ENCODE measurements at regions not wholly inside any gene's neighbourhood (a gene's known extent, or its start where the extent isn't known, plus 50 kb on each side); places are given as distances from the start of the nearest gene placed in this dataset.

- WGBS (ENCODE audit: insufficient coverage, insufficient replicate concordance, low lambda C conversion rate, missing lambda C conversion rate): 0% methylated on average over 2 of the region's 2 CpGs
- SMC1A ChIA-PET (ENCODE audit: uncharacterized antibody, unreplicated experiment): no interaction called here
- POLR2A ChIA-PET: no interaction called here
- Histone ChIP-seq H4K20me1 (ENCODE audit: control insufficient read depth, insufficient read depth) (no peaks in the 10 kb centered on the region), H3K27ac (ENCODE audit: control insufficient read depth, insufficient read depth) (no peak overlapping the region), H3K79me2 (ENCODE audit: control insufficient read depth, insufficient read depth, low read length) (no peaks in the 10 kb centered on the region), H3K27me3 (replicated peaks in 1 of 2; ENCODE audit: control insufficient read depth in 2 of 2, insufficient read depth in 2 of 2, low read length in 1 of 2) (no peaks in the 10 kb centered on the region), H2AFZ (ENCODE audit: control insufficient read depth, low read depth, low read length) (no peak overlapping the region), H3K36me3 (ENCODE audit: control insufficient read depth in 2 of 2, insufficient read depth in 2 of 2, low read length in 1 of 2) (no peaks in the 10 kb centered on the region), H3K4me1 (ENCODE audit: control insufficient read depth, insufficient read depth, low read length) (peaks cover 9% of the 10 kb centered on the region), H3K9me3 (replicated peaks; ENCODE audit: control insufficient read depth, insufficient read depth, low read length) (no peaks in the 10 kb centered on the region), H3K4me3 (no peak overlapping the region), H3K9ac (ENCODE audit: control insufficient read depth, insufficient read depth, low read length) (no peak overlapping the region), H3K4me2 (ENCODE audit: control insufficient read depth, insufficient read depth) (no peak overlapping the region)
- in situ Hi-C loops (cut with MboI): no loop called here
- BruUV-seq (replicated peaks): no TSS peak
- no peak for DNase-seq (ENCODE audit: low read depth, low spot score)
- RAD21 ChIA-PET (ENCODE audit: unreplicated experiment): no interaction called here
- TF ChIP-seq PAX5 (IDR thresholded peaks at IDR 0.05; ENCODE audit: borderline replicate concordance, low read depth, low read length): no peak
- TF ChIP-seq TARDBP (IDR thresholded peaks at IDR 0.05; ENCODE audit: borderline replicate concordance): no peak
- no peak for TF ChIP-seq CEBPZ (IDR thresholded peaks at IDR 0.05; ENCODE audit: low read depth, low read length)
- TF ChIP-seq EP300 (IDR thresholded peaks at IDR 0.05; ENCODE audit: borderline replicate concordance in 1 of 2, control insufficient read depth in 1 of 2, low read depth in 2 of 2, low read length in 2 of 2): no peak
- no peak for TF ChIP-seq RB1 (IDR thresholded peaks at IDR 0.05; ENCODE audit: borderline replicate concordance)
- no peak for TF ChIP-seq BMI1 (IDR thresholded peaks at IDR 0.05; ENCODE audit: borderline replicate concordance)
- no peak for TF ChIP-seq POLR2AphosphoS5 (IDR thresholded peaks at IDR 0.05; ENCODE audit: low read length)
- TF ChIP-seq EED (IDR thresholded peaks at IDR 0.05; ENCODE audit: low read depth): no peak
- TF ChIP-seq, protein P1, sequence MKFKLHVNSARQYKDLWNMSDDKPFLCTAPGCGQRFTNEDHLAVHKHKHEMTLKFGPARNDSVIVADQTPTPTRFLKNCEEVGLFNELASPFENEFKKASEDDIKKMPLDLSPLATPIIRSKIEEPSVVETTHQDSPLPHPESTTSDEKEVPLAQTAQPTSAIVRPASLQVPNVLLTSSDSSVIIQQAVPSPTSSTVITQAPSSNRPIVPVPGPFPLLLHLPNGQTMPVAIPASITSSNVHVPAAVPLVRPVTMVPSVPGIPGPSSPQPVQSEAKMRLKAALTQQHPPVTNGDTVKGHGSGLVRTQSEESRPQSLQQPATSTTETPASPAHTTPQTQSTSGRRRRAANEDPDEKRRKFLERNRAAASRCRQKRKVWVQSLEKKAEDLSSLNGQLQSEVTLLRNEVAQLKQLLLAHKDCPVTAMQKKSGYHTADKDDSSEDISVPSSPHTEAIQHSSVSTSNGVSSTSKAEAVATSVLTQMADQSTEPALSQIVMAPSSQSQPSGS (IDR thresholded peaks at IDR 0.05; ENCODE audit: low read length): no peak
- TF ChIP-seq TCF7 (IDR thresholded peaks at IDR 0.05; ENCODE audit: borderline replicate concordance): no peak
- no peak for TF ChIP-seq ESRRA (IDR thresholded peaks at IDR 0.05; ENCODE audit: low read length)
- no peak for TF ChIP-seq KAT2A (conservative IDR thresholded peaks at IDR 0.05; ENCODE audit: control insufficient read depth, low read depth, low read length)
- TF ChIP-seq BRCA1 (IDR thresholded peaks at IDR 0.05; ENCODE audit: low read depth, low read length): no peak
- TF ChIP-seq TCF3 (IDR thresholded peaks at IDR 0.05; ENCODE audit: borderline replicate concordance, insufficient read depth, low read depth, low read length): no peak
- TF ChIP-seq CREM (IDR thresholded peaks at IDR 0.05; ENCODE audit: low read depth): no peak
- TF ChIP-seq E2F4 (IDR thresholded peaks at IDR 0.05; ENCODE audit: low read depth, low read length): no peak
- CTCF ChIA-PET: no interaction called here
- ATAC-seq: no peak
- intact Hi-C loops (cut with micrococcal nuclease; ENCODE audit: unreplicated experiment): no loop called here
- FAIRE-seq: no peak
These were observed 402.3 kb downstream of the LRATD1 start for GRCh38 chr2:15034860-15035259.

Measured in GM12878 (cell line).